Fibroblast of skin of left quadriceps (primary cell): ENCODE measurements at regions not wholly inside any gene's neighbourhood (a gene's known extent, or its start where the extent isn't known, plus 50 kb on each side); places are given as distances from the start of the nearest gene placed in this dataset.
A peak's percentile ranks its signal among the peaks of the same experiment; 100 is the strongest.

ENCODE experiments used
- DNase-seq, 2 experiments: peaks; one replicate each; pipeline ENCODE4 v3.0.0-alpha.2; 2013; ENCODE audit warnings: low read depth in 2 of 2

- DNase-seq: no peak
Observed at GRCh38 chr18:27695052-27695451, 481.9 kb downstream of the CDH2 start.

- no peak for DNase-seq
Observed at GRCh38 chr18:27688581-27688980, 488.3 kb downstream of the CDH2 start.

- no peak for DNase-seq
Observed at GRCh38 chr18:27687351-27687979, 489.5 kb downstream of the CDH2 start.

- peak in 1 of 2 experiments; percentile 20 for DNase-seq
Observed at GRCh38 chr18:27685807-27686412, 491.0 kb downstream of the CDH2 start.

GRCh38 chr18:27685091-27685490, 491.8 kb downstream of the CDH2 start:
- no peak for DNase-seq

GRCh38 chr18:27674411-27674810, 489.3 kb upstream of the CHST9 start:
- DNase-seq: no peak

GRCh38 chr18:27673861-27674260, 488.8 kb upstream of the CHST9 start:
- DNase-seq: no peak

GRCh38 chr18:27668158-27668557, 483.1 kb upstream of the CHST9 start:
- DNase-seq: peak; percentile 20 to 25

- no peak for DNase-seq
Observed at GRCh38 chr18:27667064-27667463, 482.0 kb upstream of the CHST9 start.

GRCh38 chr18:27666016-27666415, 480.9 kb upstream of the CHST9 start:
- DNase-seq: no peak

GRCh38 chr18:27665264-27665799, 480.2 kb upstream of the CHST9 start:
- DNase-seq: no peak

GRCh38 chr18:27662949-27663348, 477.8 kb upstream of the CHST9 start:
- no peak for DNase-seq

GRCh38 chr18:27662537-27662936, 477.4 kb upstream of the CHST9 start:
- DNase-seq: no peak

GRCh38 chr18:27661320-27662018, 476.4 kb upstream of the CHST9 start:
- no peak for DNase-seq

- DNase-seq: no peak
Observed at GRCh38 chr18:27656905-27657304, 471.8 kb upstream of the CHST9 start.

- DNase-seq: no peak
Observed at GRCh38 chr18:27656167-27656778, 471.2 kb upstream of the CHST9 start.

GRCh38 chr18:27653247-27653646, 468.1 kb upstream of the CHST9 start:
- DNase-seq: no peak

- DNase-seq: no peak
Observed at GRCh38 chr18:27652480-27653121, 467.5 kb upstream of the CHST9 start.

- no peak for DNase-seq
Observed at GRCh38 chr18:27649621-27650020, 464.5 kb upstream of the CHST9 start.

- DNase-seq: no peak
Observed at GRCh38 chr18:27645929-27646328, 460.8 kb upstream of the CHST9 start.

GRCh38 chr18:27636576-27637085, 451.5 kb upstream of the CHST9 start:
- no peak for DNase-seq

- DNase-seq: no peak
Observed at GRCh38 chr18:27632706-27633105, 447.6 kb upstream of the CHST9 start.
